Renal cortical epithelial cell (primary cell): ENCODE measurements at regions not wholly inside any gene's neighbourhood (a gene's known extent, or its start where the extent isn't known, plus 50 kb on each side); places are given as distances from the start of the nearest gene placed in this dataset.
A peak's percentile ranks its signal among the peaks of the same experiment; 100 is the strongest.
"Not testable (repeated sequence)": the region's sequence is repeated elsewhere in the genome, so short reads cannot be mapped to it uniquely, and the experiment has no call there.

Experiments used
- DNase-seq: peaks from one replicate; pipeline ENCODE4 v3.0.0-alpha.2; 2011; ENCODE audit warnings: low read depth

DNA sequence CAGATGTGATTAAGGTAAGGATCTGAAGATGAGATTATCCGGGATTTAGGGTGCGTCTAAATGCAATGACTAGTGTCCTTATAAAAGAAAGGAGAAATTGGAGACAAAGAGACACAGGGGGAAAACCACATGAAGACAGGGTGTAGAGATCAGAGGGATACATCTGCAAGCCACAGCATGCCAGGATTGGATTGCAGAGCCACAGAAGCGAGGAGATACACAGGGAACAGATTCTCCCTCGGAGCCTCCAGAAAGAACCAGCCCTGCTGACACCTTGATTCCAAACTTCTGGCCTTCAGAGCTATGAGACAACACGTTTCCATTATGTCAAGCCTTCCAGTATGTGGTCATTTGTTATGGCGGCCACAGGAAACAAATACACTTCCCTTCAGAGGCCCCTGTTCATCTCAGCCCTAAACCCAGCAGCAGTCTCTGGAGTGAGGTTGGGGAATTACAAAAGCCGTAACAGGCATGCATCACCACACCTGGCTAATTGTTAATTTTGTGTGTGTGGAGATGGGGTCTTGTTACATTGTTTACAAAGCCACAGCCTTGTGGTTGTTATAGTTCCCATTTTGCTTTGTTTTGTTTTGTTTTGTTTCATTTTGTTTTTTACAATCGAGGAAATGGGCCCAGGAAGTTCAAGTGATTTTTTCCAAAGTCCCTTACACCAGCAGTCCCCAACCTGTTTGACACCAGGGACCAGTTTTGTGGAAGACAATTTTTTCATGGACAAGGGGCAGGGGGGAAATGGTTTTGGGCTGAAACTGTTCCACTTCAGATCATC lies 51.6 kb upstream of the LYRM9 start:
- peak; percentile 79 for DNase-seq

DNA sequence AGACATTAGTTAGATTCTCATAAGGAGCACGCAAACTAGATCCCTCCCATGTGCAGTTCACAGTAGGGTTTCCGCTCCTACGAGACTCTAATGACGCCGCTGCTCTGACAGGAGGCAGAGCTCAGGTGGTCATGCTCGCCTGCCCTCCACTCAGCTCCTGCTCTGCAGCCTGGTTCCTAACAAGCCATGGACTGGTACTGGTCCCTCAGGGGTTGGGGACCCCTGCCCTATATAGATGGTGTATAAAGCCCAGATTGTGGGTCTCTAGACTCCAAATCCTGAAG lies 52.1 kb upstream of the LYRM9 start:
- no peak for DNase-seq

DNA sequence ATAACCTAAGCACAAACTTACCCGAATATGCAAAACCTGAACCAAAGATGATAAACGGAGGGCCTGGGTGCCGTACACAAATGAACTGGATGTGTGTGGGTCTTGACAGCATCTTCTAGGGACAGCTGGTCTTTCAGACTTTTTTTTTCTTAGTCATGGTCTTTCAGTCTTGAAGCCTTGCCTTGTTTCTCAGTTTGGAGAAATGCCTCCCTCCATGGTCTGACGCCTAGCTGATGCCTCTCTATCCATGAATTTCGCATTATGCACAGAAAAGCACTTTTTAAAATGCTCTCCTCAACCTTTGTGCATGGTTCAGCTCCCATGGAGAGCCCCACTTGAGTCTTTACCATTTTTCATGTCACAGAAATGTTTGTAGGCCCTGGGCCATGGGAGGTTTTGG lies 52.8 kb upstream of the LYRM9 start:
- DNase-seq = no peak

DNA sequence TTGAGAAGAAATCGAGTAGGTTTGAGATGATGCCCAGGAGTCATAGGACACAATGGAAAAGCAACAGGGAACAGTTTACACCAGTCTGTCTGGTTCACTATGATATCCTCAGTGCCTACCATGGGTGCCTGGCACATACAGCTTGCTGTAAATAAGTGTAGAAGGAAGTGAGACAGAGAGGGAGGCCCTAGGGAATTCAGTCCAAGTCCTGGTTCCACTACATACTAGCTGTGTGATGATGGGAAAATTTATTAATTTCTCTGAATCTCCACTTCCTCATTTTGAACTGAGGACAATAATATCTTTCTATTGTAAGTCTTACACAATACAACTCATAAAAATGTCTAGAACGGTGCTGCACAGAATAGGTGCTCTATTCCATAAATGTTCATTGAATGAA lies 53.3 kb upstream of the LYRM9 start:
- DNase-seq = no peak

DNA sequence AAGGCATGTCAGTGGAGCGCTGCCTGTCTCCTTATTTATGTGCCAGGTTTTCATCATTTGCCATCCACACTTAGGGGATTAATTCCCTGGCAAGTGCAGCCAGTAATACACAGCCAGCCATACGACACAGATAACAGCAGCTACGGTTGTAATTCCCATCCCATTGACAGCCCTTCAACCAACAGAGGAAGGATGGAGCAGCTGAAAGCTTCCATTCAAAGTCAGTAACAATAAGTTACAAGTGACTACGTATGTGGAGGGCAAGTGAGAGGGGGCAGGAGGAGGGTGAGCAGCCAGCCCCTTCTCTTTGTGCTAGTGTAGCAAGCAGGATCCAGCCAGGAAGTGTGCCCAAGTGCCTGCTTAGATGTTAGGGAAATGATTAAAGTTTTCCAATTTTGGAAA lies 53.8 kb upstream of the LYRM9 start:
- DNase-seq = no peak

DNA sequence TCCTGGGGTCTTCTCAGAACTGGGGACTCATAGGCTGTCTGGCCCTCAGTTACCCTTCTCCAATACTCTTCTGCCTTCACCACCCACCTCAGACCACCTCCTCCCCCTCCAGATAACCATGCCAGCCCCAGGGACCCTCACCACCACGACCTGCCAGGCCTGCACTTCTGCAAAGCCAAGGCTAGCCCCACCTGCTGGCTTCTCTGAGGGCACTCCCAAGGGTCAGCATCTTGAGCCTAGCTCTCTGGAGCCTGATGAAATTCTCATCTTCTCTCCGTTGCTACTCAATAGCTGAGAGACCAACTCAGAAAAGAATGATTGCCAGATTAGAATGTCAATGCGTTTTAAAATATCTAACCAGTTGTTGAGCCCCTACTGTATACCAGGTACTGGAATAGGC lies 56.1 kb upstream of the LYRM9 start:
- DNase-seq = no peak

DNA sequence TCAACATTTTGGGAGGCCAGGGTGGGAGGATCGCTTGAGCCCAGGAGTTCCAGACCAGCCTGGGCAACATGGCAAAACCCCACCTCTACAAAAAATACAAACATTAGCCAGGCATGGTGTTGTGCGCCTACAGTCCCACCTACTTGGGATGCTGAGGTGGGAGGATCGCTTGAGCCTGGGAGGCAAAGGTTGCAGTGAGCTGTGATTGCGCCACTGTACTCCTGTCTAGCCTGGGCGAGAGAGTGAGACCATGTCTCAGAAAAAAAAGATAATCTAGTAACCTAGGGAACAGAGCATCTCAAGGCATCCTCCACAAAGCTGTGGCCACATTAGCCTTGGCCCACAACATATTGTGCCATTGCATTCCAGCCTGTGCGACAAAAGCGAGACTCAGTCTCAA lies 57.1 kb upstream of the LYRM9 start:
- not testable (repeated sequence) for DNase-seq

DNA sequence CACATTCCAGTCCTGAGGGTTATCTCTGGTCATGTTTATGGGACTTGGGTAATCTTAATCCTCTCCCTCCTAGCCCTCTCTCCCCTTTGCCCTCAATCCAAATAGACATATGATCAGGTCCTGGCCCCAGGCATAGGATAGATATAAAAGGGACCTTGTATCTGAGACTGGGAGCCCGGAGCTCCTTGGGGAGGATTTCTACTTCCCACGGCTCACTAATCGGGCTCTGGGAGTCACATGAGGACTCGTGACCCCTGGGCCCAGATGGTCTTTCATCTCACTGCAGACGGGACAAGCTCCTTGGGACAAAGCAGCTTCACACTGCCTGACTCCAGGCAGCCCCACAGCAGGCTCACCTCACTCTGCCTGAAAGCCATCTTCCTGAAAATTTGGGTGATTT lies 57.8 kb upstream of the LYRM9 start:
- DNase-seq = no peak

DNA sequence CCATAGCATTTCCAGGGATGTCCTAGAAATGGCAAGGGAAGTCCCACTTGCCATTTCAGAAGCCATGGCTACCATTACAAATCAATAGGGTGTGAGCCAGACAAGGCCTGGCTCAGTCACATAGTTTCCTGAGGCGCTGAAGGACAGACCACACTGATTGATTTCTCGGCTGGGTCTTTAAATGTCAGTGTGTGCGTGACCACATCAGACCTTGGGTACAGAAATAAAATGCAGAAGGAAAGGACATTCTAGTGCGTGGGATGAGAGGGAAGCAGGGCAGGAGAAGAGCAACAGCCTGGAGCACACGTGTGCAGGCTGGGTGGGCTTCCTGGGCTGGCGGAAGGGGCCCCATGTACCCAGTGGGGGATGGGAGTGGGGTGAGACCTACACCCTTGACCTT lies 58.7 kb upstream of the LYRM9 start:
- DNase-seq = no peak

DNA sequence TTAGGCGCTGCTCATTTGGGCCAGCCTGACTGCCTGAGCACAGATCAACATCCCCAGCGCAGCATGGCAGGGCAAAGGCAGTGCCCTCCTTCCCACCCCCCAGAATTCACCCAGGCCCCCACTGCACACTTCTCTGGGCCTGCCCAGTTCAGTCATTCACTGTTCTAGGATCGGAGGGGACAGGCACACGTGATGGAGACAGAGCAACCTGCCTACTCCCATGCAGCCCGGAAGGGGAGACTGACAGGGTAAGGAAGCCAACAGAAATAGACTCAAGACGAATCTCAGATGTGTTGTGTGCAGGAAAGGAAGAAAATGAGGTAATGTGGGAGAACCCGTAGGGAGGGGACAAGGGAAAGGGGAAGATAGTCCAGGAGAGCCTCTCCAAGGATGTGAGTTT lies 59.2 kb upstream of the LYRM9 start:
- no peak for DNase-seq

DNA sequence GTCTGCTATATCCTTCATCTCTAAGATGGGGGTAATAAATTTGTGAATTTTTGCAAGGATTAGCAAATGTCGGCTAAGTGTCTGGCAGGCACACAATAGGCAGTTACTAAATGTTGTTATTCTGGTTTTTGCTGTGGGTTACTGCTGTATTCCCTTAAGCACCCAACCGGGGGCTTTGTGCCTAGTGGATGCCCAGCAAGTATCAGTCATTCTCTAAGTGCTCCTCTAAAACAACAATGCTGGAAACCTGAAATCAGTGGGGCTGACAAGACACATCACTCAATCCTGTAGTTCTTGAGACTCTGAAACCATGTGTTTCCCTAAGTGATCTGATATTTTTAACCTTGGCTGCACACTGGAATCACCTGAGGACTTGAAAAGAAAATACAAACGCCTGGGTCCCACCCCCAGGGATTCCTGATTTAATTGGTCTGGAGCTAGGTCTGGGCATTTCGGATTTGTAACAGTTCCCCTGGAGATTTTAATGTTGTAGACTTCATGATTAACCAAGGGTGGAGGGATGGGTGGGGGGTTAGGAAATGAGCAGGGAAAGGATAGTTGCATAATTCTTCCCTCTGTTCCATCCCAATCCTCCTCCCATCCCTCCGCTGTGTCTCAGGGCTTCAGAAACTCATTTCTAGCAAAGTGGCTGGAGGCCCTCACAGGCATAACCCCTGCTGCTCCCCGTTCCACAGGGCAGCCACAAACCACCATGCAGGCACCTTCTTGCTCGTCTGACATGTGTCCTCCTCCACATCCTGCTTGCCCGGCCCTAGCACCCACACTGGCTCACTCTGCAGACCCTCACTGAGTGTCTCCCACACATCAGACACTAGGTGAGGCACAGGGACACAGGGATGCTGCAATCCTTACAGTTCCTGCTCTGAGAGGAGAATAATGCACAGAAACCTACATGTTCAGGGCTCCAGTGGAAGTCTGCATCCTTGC lies 61.7 kb upstream of the LYRM9 start:
- DNase-seq = no peak

DNA sequence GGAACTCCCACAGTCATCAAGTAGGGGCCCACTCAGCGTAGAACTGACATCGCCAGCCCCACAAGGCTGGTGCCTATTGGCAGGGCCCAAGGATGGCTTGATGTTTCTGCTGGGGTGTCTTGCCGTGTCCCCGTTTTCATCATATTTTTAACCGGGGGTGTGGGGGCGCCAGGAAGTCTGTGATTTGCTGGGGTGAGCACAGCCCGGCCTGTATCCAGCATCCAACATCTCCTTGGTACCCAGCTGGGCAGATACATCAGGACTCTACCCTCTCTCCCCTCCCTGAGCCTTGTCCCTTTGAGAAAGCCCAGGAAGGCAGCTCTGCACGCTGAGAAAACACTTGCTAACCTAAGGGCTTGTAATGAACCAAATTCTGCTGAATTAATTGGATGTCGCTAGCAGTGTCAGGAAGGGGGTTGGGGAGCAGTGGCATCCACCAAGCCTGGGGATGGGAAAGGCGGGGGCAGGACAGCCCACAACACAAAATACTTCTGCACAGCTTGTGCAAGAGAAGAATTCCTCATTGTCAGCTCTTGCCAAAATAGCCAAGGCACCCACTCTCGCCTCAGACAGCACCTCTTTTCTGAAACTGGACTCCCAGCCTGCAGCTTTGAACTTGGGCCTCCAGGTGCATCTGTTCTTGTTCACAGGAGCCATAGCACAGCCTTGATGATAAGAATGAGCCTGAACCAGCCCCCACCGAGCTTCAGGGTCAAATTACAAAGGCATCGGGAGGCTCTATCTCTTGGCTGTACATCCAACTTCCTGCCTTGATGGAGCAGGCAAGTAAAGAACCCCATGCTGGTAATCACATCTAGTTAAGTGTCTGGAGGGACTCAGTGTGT lies 63.7 kb upstream of the LYRM9 start:
- DNase-seq = no peak

DNA sequence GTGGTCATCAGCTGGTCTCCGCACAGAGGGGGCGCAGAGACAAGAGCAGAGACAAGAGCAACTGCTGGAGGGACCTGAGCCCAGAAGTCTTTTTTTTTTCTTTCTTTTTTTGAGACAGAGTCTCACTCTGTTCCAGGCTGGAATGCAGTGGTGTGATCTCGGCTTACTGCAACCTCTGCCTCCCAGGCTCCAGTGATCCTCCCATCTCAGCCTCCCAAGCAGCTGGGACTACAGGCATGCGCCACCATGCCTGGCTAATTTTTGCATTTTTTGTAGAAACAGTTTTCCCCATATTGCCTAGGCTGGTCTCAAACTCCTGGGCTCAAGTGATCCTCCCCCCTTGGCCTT lies 64.3 kb upstream of the LYRM9 start:
- DNase-seq = not testable (repeated sequence)

DNA sequence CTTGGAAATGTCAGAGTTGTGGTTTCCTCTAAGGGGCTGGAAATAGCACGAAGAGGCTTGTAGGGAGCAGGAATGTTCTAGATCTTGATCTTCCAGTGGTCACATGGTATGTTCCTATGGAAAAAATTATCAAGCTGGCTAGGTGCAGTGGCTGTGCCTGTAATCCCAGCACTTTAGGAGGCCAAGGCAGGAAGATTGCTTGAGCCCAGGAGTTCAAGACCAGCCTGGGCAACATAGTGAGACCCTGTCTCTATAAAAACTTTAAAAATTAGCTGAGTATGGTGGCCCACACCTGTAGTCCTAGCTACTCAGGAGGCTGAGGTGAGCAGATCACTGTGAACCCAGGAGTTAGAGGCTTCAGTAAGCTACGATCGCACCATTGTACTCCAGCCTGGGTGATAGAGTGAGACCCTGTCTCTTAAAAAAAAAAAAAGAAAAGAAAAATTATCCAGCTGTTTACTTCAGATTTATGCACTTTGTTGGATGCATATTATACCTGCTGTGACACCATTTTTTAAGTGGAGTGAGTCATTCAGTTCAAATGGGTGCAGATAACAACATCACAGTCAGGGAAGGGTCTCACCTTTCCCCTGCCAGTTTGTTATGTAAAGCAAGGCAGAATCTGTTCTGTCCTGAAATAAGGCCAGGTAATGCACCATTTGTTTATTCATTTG lies 65.7 kb upstream of the LYRM9 start:
- no peak for DNase-seq

DNA sequence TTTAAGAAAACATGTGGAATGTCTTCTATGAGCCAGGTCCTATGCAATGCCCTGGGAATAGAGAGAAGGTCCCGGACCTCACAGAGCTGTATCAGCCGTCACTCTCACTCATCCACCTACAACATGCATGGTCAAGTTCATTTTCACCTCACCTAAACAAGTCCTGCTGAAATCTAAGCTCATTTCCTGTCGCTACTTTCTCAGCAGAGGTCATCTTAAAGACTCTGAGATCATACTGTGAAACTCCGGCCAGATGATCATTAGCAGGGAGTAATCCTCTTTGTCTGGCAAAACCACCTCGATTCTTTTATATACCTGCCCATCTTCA lies 66.2 kb upstream of the LYRM9 start:
- DNase-seq = no peak

DNA sequence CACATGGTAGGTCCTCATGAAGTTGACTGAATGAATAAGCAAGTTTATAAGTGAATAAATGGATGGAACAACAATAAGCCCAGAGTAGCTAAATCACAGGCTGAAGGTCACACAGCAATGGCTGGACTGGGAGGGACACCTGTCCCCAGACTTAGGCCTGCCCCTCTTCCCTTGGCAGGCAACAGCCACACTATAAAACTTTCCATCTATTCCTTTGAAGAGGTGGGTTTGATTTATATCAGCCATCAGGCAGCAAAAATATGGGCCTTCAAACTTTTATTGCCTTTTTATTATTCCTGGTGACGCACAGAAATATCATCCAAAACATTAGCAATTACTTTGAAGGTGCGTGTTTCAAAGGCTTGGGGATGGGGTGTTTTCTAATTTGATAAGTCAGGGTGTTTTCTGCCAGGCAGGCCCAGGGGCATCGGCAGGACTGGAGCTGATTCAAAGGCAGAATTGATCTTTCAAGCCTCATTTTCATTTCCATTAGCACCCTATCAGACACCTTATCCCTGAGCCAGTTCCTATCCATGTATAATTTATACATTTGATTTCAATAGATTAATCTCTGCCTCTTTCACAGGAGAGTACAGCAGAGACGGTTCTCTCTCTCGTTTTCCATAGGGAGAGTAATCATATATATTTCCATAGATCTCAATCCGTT lies 67.2 kb upstream of the LYRM9 start:
- no peak for DNase-seq

DNA sequence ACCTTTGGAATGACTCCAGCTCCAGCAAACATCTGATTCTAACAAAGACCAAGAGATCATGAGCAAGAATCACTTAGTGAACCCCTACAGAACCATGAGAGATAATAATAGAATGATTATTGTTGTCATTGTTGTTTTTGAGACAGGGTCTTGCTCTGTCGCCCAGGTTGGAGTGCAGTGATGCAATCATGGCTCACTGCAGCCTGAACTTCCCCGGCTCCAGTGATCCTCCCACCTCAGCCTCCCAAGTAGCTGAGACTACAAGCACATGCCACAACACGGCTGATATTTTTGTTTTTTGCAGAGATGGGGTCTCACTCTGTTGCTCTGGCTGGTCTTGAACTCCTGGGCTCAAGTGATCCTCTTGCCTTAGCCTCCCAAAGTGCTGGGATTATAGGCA lies 69.4 kb upstream of the LYRM9 start:
- DNase-seq = not testable (repeated sequence)

DNA sequence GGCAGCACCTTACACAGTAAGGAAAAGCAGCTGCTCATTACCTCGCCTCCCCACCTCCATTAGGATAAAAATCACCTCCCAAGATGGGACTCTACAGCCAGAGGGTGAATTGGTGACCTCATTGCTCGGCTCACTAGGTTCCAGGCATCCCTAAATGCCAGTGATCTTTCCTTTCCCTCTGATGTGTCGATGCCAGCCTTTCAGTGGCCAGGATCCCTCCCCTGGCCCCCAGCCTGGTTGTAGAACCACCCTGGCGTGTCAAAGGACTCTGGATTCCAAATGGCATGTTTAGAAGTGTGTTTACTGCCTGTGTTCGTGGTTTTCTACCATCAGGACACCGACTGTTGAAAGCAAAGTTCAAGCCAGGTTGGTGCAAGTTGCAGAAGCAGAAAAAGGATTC lies 72.1 kb upstream of the LYRM9 start:
- peak; percentile 98 for DNase-seq

DNA sequence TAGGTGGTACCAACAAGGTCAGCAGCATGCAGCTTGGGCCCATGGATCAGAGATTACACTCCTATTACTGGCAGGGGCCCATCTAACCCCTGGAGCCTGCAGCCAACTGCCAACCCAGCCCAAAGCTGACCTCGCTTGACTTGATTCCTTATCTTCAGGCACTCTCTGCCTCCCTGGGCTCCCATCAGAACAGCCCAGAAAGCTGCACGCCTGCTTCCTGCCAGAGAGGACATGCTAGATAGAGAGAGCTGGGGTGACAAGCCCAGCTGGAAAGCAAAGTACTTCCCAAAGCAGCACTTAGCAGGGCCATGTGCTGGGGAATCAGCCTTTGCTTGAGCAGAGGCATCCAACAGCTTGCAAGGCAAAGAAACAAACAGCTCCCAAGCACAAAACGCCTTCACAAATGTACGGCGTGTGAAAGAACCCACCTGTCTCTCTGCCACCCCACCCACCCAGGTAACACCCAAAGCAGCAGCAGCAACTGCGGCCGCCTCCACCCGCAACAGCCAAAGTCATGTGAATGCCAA lies 74.2 kb upstream of the NLK start:
- DNase-seq = no peak

DNA sequence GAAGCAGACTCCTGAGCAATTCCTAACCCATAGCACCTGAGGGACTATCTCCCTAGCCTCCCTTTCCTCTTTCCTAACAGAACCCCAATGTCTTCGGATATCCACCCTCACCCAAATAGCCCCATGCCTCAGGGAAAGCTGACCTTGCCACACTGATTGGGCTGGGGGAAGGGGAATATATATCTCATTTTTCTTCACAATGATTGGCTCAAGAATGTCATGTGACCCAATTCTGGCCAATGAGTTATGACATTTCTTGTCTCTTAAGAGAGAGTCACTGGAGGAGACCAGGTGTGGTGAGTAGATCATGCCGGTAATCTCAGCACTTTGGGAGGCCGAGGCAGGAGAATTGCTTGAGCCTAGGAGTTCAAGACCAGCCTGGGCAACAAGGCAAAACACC lies 71.9 kb upstream of the NLK start:
- DNase-seq = no peak
